SH-SY5Y (cell line): ENCODE measurements at regions not wholly inside any gene's neighbourhood (a gene's known extent, or its start where the extent isn't known, plus 50 kb on each side); places are given as distances from the start of the nearest gene placed in this dataset.

Source experiments
- GATA2 ChIP-seq: IDR thresholded peaks from 2 replicates; pipeline ENCODE4 v1.6.1; 2011; ENCODE audit warnings: mild to moderate bottlenecking, low read depth, low read length
- GATA3 ChIP-seq: IDR thresholded peaks from 2 replicates; pipeline ENCODE4 v1.6.1; 2011; ENCODE audit warnings: low read depth, mild to moderate bottlenecking, low read length, moderate library complexity

DNA sequence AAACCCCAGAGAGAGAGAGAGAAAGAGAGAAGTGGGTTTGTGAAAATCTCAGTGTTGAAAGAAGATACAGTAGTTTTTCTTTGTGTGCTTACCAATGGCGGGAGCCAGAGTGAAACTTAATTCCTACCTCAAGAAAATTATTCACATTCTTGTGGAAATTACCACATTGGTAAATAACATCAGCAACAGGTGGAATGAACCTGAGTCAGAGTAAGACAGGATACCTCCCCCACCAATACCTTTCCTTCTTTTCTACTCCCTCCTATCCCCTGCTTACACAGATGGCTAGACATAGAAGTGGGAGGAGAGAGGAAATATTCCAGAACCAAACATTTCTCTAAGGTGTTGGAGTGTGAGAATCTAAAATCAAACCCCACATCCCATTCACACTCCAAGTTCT, 793.9 kb downstream of the SORCS3 start:
- TF ChIP-seq GATA2: no peak
- TF ChIP-seq GATA3: no peak
